Adrenal gland (tissue), 5 donors: ENCODE measurements at regions not wholly inside any gene's neighbourhood (a gene's known extent, or its start where the extent isn't known, plus 50 kb on each side); places are given as distances from the start of the nearest gene placed in this dataset.

ENCODE experiments used
- POLR2A ChIP-seq, 2 donors: fragments of 450-650 bp; IDR thresholded peaks; one replicate each; pipeline ENCODE4 v1.6.1; 2017; ENCODE audit warnings: antibody characterized with exemption in 2 of 2, mild to moderate bottlenecking in 2 of 2, moderate library complexity in 1 of 2
- TF ChIP-seq, protein P1 (sequence below), 6 experiments: fragments of 450-650 bp in 4 of 6; fragments of 200-600 bp in 2 of 6; sonication (generic) in 1 of 6; IDR thresholded peaks; 1 replicate in 5 of 6; 2 replicates in 1 of 6; pipeline versions ENCODE4 v1.5.1 to v1.8.0; 2016 to 2021; ENCODE audit warnings: antibody characterized with exemption in 6 of 6, mild to moderate bottlenecking in 2 of 6, moderate library complexity in 1 of 6
- donor health status: DM: no; HTN: no; CAD: no.

DNA sequence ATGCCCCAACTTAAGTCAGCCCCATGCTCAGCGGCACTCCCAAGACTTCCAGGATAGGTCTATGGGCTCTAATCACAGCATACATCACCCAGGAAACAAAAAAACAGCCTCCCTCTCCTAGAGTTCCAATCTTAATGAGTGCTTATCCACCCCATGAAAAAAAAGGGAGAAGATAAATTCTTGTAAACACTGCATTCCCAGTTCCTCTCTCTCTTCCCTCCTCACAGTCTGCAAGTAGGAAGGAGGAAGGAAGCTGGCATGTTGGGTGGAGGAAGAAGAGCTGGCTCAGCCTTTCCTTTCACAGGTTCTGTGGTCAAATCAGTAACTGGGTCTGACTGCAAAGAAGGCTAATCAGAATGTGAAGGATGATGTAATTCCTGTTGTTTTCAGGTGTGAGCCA lies 69.9 kb upstream of the ZC3H11B start:
- TF ChIP-seq, protein P1, sequence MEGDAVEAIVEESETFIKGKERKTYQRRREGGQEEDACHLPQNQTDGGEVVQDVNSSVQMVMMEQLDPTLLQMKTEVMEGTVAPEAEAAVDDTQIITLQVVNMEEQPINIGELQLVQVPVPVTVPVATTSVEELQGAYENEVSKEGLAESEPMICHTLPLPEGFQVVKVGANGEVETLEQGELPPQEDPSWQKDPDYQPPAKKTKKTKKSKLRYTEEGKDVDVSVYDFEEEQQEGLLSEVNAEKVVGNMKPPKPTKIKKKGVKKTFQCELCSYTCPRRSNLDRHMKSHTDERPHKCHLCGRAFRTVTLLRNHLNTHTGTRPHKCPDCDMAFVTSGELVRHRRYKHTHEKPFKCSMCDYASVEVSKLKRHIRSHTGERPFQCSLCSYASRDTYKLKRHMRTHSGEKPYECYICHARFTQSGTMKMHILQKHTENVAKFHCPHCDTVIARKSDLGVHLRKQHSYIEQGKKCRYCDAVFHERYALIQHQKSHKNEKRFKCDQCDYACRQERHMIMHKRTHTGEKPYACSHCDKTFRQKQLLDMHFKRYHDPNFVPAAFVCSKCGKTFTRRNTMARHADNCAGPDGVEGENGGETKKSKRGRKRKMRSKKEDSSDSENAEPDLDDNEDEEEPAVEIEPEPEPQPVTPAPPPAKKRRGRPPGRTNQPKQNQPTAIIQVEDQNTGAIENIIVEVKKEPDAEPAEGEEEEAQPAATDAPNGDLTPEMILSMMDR (IDR thresholded peaks at IDR 0.05): no peak
- no peak for TF ChIP-seq POLR2A (IDR thresholded peaks at IDR 0.05)
